Right atrium auricular region (tissue), 2 donors: ENCODE measurements at regions not wholly inside any gene's neighbourhood (a gene's known extent, or its start where the extent isn't known, plus 50 kb on each side); places are given as distances from the start of the nearest gene placed in this dataset.
A peak's percentile ranks its signal among the peaks of the same experiment; 100 is the strongest.

Experiments used
- DNase-seq: peaks from one replicate; pipeline ENCODE4 v3.0.0-alpha.2; 2019; ENCODE audit warnings: low spot score
- H3K27ac ChIP-seq, 2 donors: fragments of 200-600 bp; sonication (generic); 1 replicate in 1 of 2; 2 replicates in 1 of 2; pipeline ENCODE4 v1.5.1; 2016 to 2019
- H3K27me3 ChIP-seq, 2 donors: fragments of 200-600 bp; sonication (generic); one replicate each; pipeline versions ENCODE4 v1.5.1 to v1.6.0; 2017 to 2019
- H3K36me3 ChIP-seq: fragments of 200-600 bp; sonication (generic); one replicate; pipeline ENCODE4 v1.5.1; 2016
- H3K4me1 ChIP-seq, 2 donors: fragments of 200-600 bp; sonication (generic); one replicate each; pipeline versions ENCODE4 v1.5.1 to v1.6.0; 2017 to 2019
- H3K4me3 ChIP-seq, 2 donors: fragments of 200-600 bp; sonication (generic); 1 replicate in 1 of 2; 2 replicates in 1 of 2; pipeline ENCODE4 v1.5.1; 2017 to 2019; ENCODE audit warnings: mild to moderate bottlenecking in 1 of 2, moderate library complexity in 1 of 2
- H3K9me3 ChIP-seq, 2 donors: fragments of 200-600 bp; sonication (generic); one replicate each; pipeline ENCODE4 v1.5.1; 2019
- TF ChIP-seq, protein P1 (sequence below), 2 donors: fragments of 200-600 bp; sonication (generic); IDR thresholded peaks; one replicate each; pipeline ENCODE4 v1.5.1; 2019; ENCODE audit warnings: antibody characterized with exemption in 2 of 2

DNA sequence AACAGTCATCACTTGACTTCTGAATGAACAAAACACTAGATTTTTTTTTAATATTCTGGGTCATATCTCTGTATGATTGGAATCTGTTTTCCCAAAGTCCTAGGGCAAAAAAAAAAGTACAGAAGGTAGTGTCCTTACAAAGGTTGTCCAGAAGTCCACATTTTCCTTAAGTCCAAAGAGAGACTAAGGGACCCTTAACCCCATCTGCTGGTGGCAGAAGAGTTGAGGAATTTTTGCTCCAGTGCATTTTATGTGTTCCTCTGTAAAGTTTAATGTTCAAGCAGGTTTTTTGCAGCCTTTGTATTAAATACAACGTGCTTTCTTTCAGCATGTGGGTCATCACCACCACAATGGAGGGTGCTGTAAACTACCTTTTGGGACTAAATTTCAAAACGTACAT is 215.9 kb downstream of the SP3 start:
- TF ChIP-seq, protein P1, sequence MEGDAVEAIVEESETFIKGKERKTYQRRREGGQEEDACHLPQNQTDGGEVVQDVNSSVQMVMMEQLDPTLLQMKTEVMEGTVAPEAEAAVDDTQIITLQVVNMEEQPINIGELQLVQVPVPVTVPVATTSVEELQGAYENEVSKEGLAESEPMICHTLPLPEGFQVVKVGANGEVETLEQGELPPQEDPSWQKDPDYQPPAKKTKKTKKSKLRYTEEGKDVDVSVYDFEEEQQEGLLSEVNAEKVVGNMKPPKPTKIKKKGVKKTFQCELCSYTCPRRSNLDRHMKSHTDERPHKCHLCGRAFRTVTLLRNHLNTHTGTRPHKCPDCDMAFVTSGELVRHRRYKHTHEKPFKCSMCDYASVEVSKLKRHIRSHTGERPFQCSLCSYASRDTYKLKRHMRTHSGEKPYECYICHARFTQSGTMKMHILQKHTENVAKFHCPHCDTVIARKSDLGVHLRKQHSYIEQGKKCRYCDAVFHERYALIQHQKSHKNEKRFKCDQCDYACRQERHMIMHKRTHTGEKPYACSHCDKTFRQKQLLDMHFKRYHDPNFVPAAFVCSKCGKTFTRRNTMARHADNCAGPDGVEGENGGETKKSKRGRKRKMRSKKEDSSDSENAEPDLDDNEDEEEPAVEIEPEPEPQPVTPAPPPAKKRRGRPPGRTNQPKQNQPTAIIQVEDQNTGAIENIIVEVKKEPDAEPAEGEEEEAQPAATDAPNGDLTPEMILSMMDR (IDR thresholded peaks at IDR 0.05): no peak
- H3K27ac ChIP-seq: no peak overlapping the region
- no peak for DNase-seq
- H3K4me1 ChIP-seq: peaks cover 0 to 6% of the 10 kb centered on the region in 2 donors
- H3K9me3 ChIP-seq: no peaks in the 10 kb centered on the region
- H3K27me3 ChIP-seq: no peaks in the 10 kb centered on the region
- no peak overlapping the region for H3K4me3 ChIP-seq
- H3K36me3 ChIP-seq: no peaks in the 10 kb centered on the region

DNA sequence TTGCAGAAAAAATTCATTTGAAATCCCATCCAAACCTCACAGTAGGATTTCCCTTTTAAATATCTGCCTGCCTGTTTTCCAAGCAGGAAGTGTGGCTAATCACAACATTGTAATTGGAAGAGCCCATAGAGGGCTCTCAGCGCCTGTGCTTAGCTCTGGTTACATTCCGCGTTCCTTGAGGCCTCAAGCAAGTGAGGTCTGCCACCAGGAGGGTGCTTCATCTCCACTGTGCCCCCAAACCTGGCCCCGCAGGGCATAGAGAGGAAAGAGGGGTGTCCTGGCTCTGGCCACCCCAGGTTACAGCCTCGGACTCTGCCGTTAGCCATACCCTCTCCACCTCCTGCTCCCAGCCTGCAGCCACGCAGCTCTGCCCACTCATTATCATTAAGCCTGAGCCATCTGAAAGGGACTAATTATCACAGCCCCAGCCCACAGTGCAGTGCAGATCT is 214.8 kb downstream of the SP3 start:
- H3K27ac ChIP-seq: no peak overlapping the region
- H3K4me3 ChIP-seq: no peak overlapping the region
- H3K9me3 ChIP-seq: no peaks in the 10 kb centered on the region
- TF ChIP-seq, protein P1 (IDR thresholded peaks at IDR 0.05): peak in 1 of 2 donors; percentile 38
- no peak for DNase-seq
- H3K36me3 ChIP-seq: no peaks in the 10 kb centered on the region
- no peaks in the 10 kb centered on the region for H3K27me3 ChIP-seq
- peaks cover 0 to 6% of the 10 kb centered on the region in 2 donors for H3K4me1 ChIP-seq

DNA sequence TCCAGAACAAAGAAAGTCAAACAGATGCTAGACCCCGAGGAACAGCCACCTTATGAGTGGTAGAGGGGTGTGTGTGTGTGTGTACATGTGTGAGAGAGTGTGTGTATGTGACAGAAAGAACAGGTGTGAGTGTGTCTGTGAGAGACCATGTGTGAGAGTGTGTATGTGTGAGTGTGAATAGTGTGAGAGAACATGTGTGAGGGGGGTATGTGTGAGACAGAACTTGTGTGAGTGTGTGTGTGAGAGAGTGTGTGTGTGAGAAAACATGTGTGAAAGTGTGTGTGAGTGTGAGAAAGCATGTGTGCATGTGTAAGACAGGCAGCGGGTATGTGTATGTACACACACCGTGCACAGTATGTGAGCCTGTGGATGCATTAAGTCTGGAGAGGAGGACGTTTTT is 214.3 kb downstream of the SP3 start:
- H3K4me3 ChIP-seq: no peak overlapping the region
- H3K27me3 ChIP-seq: no peaks in the 10 kb centered on the region
- no peaks in the 10 kb centered on the region for H3K36me3 ChIP-seq
- peaks cover 0 to 6% of the 10 kb centered on the region in 2 donors for H3K4me1 ChIP-seq
- DNase-seq: no peak
- TF ChIP-seq, protein P1 (IDR thresholded peaks at IDR 0.05): no peak
- no peak overlapping the region for H3K27ac ChIP-seq
- H3K9me3 ChIP-seq: no peaks in the 10 kb centered on the region

DNA sequence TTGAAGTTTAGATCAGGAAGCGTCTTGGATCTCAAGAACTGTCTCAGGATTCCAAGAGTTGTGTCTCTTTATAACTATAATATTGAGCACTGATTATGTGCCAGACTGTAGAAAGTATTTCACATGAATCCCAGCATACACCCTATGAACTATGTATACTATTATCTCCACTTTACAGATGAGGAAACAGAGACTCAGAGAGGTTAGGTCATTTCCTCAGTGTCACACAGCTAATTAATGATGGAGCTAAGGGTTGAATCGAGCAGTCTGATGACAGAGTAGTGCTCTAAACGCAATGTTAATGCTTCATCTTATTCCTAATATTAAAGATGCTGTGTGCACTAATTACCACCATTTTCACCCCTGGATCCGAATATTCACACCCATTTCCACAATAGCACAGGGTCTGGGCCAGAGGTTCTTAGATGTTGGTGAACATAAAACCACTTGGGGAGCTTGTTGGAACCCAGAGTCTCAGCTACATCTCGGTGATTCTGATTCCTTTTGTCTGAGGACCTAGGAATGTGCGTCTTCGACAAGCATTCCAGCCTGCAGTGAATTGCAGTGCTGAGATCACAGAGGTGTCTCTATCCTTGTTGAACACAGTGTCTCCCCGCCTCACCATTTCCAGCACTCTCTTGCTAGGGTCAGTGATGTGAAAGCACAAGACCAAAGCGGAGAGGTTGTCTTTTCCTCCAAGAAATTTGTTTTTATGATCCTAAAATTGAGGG is 213.8 kb downstream of the SP3 start:
- Histone ChIP-seq H3K4me1 (peaks cover 0 to 6% of the 10 kb centered on the region in 2 donors), H3K9me3 (no peaks in the 10 kb centered on the region), H3K27ac (no peak overlapping the region), H3K36me3 (no peaks in the 10 kb centered on the region), H3K4me3 (no peak overlapping the region), H3K27me3 (no peaks in the 10 kb centered on the region)
- TF ChIP-seq, protein P1 (IDR thresholded peaks at IDR 0.05): no peak
- DNase-seq: no peak

DNA sequence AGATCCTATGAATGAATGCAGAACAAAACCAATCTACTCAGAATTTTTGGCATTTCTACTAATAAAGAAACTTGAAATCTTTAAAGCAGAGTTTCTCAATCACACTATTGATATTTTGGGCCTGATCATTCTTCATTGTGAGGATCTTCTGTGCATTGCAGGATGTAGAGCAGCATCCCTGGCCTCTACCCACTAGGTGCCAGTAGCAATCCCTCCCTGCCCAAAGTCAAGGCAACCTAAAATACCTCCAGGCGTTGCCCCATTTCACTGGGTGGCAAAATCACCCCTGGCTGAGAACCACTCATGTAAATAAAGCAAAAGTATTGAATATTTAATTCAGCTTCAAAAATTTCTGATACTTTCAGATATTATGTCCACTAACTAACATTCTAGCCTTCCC is 213.0 kb downstream of the SP3 start:
- no peak overlapping the region for H3K4me3 ChIP-seq
- H3K36me3 ChIP-seq: no peaks in the 10 kb centered on the region
- no peaks in the 10 kb centered on the region for H3K27me3 ChIP-seq
- DNase-seq: no peak
- H3K27ac ChIP-seq: no peak overlapping the region
- H3K4me1 ChIP-seq: peaks cover 0 to 6% of the 10 kb centered on the region in 2 donors
- no peaks in the 10 kb centered on the region for H3K9me3 ChIP-seq
- TF ChIP-seq, protein P1 (IDR thresholded peaks at IDR 0.05): peak in 1 of 2 donors; percentile 18

DNA sequence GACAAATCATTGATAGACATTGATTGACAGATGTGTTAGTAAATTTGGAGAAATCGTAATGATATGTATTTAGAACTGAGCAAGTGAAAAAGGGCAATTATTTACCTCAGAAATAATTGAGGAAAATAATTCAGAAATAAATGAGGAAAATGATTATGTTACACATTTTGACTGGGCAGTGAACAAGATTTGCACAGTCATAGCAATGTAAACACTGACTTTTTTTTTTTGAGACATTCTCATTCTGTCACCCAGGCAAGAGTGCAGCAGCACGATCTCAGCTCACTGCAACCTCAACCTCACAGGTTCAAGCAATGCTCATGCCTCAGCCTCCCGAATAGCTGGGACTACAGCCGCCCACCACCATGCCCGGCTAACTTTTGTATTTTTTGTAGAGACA is 211.7 kb downstream of the SP3 start:
- Histone ChIP-seq H3K4me3 (no peak overlapping the region), H3K9me3 (no peaks in the 10 kb centered on the region), H3K36me3 (no peaks in the 10 kb centered on the region), H3K4me1 (peaks cover 0 to 6% of the 10 kb centered on the region in 2 donors), H3K27ac (no peak overlapping the region), H3K27me3 (no peaks in the 10 kb centered on the region)
- DNase-seq: no peak
- TF ChIP-seq, protein P1 (IDR thresholded peaks at IDR 0.05): no peak
